PC-3 (cell line): ENCODE measurements at regions not wholly inside any gene's neighbourhood (a gene's known extent, or its start where the extent isn't known, plus 50 kb on each side); places are given as distances from the start of the nearest gene placed in this dataset.

Experiments
- ATAC-seq: fragments of 200-7000 bp; cut with Tn5 transposase; 2 replicates; pipeline ENCODE4 v1.9.1; 2020; ENCODE audit warnings: mild to moderate bottlenecking, moderate library complexity
- BruUV-seq: library from RNA; stranded (reverse); fragments of 400-500 nt; replicated peaks from 2 replicates; lab custom pipeline; 2021; lab: Mats Ljungman, UMichigan
- CTCF ChIA-PET: fragments of 300-600 bp; sonication (Branson Sonifier 250); formaldehyde crosslinking; loops from one replicate; lab custom pipeline; 2022; ENCODE audit warnings: antibody characterized with exemption; lab: Charles Lee
- POLR2A ChIA-PET: fragments of 300-600 bp; sonication (Branson Sonifier 250); formaldehyde crosslinking; loops from one replicate; lab custom pipeline; 2022; ENCODE audit warnings: antibody characterized with exemption; ENCODE audit not compliant: unreplicated experiment; lab: Charles Lee
- DNase-seq: peaks from one replicate; pipeline ENCODE4 v3.0.0-alpha.2; 2015
- H2AFZ ChIP-seq: fragments of 300-600 bp; sonication (generic); 2 replicates; pipeline ENCODE4 v1.6.0; 2016; ENCODE audit warnings: antibody characterized with exemption, low read length
- H3F3A ChIP-seq: fragments of 300-600 bp; sonication (generic); one replicate; pipeline ENCODE4 v1.6.0; 2017; ENCODE audit warnings: antibody characterized with exemption, low read length, control low read depth, mild to moderate bottlenecking; ENCODE audit not compliant: unreplicated experiment
- H3K27ac ChIP-seq: fragments of 300-600 bp; sonication (generic); 2 replicates; pipeline ENCODE4 v1.5.1; 2016; ENCODE audit warnings: mild to moderate bottlenecking, low read length
- H3K27me3 ChIP-seq: fragments of 300-600 bp; sonication (generic); 2 replicates; pipeline ENCODE4 v1.6.1; 2016; ENCODE audit warnings: low read length, mixed read lengths
- H3K36me3 ChIP-seq: fragments of 300-600 bp; sonication (generic); 2 replicates; pipeline ENCODE4 v1.6.1; 2016; ENCODE audit warnings: low read depth, mixed run types, low read length, mixed read lengths
- H3K4me1 ChIP-seq: fragments of 300-600 bp; sonication (generic); 2 replicates; pipeline ENCODE4 v1.5.1; 2016; ENCODE audit warnings: low read length; ENCODE audit not compliant: insufficient read depth
- H3K4me2 ChIP-seq: fragments of 300-600 bp; sonication (generic); 2 replicates; pipeline ENCODE4 v1.6.0; 2016; ENCODE audit warnings: low read length
- H3K4me3 ChIP-seq: fragments of 300-600 bp; sonication (generic); 2 replicates; pipeline ENCODE4 v1.5.1; 2016; ENCODE audit warnings: mild to moderate bottlenecking, low read length, mixed read lengths
- H3K79me2 ChIP-seq: fragments of 300-600 bp; sonication (generic); 2 replicates; pipeline ENCODE4 v1.6.1; 2017; ENCODE audit warnings: low read length, mixed read lengths
- H3K9ac ChIP-seq: fragments of 300-600 bp; sonication (generic); 2 replicates; pipeline ENCODE4 v1.6.0; 2016; ENCODE audit warnings: mild to moderate bottlenecking, low read length
- H3K9me2 ChIP-seq: fragments of 300-600 bp; sonication (generic); replicated peaks from 2 replicates; pipeline ENCODE4 v1.6.1; 2016; ENCODE audit warnings: mixed run types, low read length, mixed read lengths
- H3K9me3 ChIP-seq: fragments of 300-600 bp; sonication (generic); 2 replicates; pipeline ENCODE4 v1.6.1; 2016; ENCODE audit warnings: low read length, mixed read lengths
- H4K20me1 ChIP-seq: fragments of 300-600 bp; sonication (generic); 2 replicates; pipeline ENCODE4 v1.6.1; 2016; ENCODE audit warnings: low read length, mixed read lengths
- CTCF ChIP-seq: fragments of 300-600 bp; sonication (generic); conservative IDR thresholded peaks from 2 replicates; pipeline ENCODE4 v1.5.1; 2017; ENCODE audit warnings: antibody characterized with exemption, low read depth, mild to moderate bottlenecking, low read length
- EZH2 ChIP-seq: fragments of 300-600 bp; sonication (generic); IDR thresholded peaks from one replicate; pipeline ENCODE4 v1.6.1; 2017; ENCODE audit warnings: antibody characterized with exemption, mild to moderate bottlenecking, low read length; ENCODE audit not compliant: unreplicated experiment
- EZH2phosphoT487 ChIP-seq: fragments of 300-600 bp; sonication (generic); IDR thresholded peaks from 2 replicates; pipeline ENCODE4 v1.6.1; 2018; ENCODE audit warnings: mild to moderate bottlenecking, antibody characterized with exemption, low read length, borderline replicate concordance
- intact Hi-C: fragments of 100-400 bp; cut with micrococcal nuclease; formaldehyde crosslinking; loops from 2 replicates; pipeline ENCODE4 v1.9.0; 2023

- no peaks in the 10 kb centered on the region for H3K9me2 ChIP-seq
- H3K9me3 ChIP-seq: no peaks in the 10 kb centered on the region
- no peak overlapping the region for H2AFZ ChIP-seq
- POLR2A ChIA-PET: no interaction called here
- no peaks in the 10 kb centered on the region for H3F3A ChIP-seq
- no peaks in the 10 kb centered on the region for H3K79me2 ChIP-seq
- no peak overlapping the region for H3K4me2 ChIP-seq
- ATAC-seq (no peak), DNase-seq (no peak)
- CTCF ChIA-PET: no interaction called here
- H3K27ac ChIP-seq: no peak overlapping the region
- no peak for TF ChIP-seq EZH2
- no peak for TF ChIP-seq EZH2phosphoT487
- no peak for TF ChIP-seq CTCF
- 0 out of 2 replicates have a peak, but pooled peaks cover 18% of the 10 kb centered on the region for H3K27me3 ChIP-seq
- H4K20me1 ChIP-seq: no peaks in the 10 kb centered on the region
- H3K4me1 ChIP-seq: no peaks in the 10 kb centered on the region
- H3K4me3 ChIP-seq: no peak overlapping the region
- no peaks in the 10 kb centered on the region for H3K36me3 ChIP-seq
- BruUV-seq: no TSS peak
- intact Hi-C loops: no loop called here
- H3K9ac ChIP-seq: no peak overlapping the region
Observed at GRCh38 chr9:75213765-75214164, 125.5 kb downstream of the OSTF1 start.

DNA sequence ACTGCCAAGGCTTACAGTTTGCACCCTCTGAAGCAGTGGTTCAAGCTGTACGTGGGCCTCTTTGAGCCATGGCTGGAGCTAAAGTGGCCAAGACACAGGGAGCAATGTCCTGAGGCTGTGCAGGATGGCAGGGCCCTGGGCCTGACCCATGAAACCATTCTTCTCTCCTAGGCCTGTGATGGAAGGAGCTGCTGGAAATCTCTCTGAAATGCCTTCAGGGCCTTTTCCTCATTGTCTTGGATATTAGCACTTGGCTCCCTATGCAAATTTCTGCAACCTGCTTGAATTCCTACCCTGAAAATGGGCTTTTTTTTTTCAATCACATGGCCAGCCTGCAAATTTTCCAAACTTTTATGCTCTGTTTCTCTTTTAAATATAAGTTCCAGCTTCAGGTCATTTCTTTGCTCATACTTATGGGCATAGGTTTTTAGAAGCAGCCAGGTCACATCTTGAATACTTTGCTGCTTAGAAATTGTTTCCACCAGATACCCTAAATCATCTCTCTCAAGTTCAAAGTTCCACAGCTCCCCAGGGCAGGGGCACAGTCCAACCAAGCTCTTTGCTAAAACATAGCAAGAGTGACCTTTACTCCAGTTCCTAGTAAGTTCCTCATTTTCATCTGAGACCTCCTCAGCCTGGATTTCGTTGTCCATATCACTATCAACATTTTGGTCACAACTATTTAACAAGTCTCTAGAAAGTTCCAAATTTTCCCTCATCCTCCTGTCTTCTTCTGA is 138.3 kb downstream of the OSTF1 start:
- no TSS peak for BruUV-seq
- H3K9ac ChIP-seq: no peak overlapping the region
- no peaks in the 10 kb centered on the region for H3K9me2 ChIP-seq
- DNase-seq (no peak), ATAC-seq (no peak)
- POLR2A ChIA-PET: no interaction called here
- H3K4me3 ChIP-seq: no peak overlapping the region
- intact Hi-C loops: no loop called here
- no peak overlapping the region for H2AFZ ChIP-seq
- H3K79me2 ChIP-seq: no peaks in the 10 kb centered on the region
- TF ChIP-seq EZH2 (no peak), EZH2phosphoT487 (no peak), CTCF (no peak)
- peaks cover 4% of the 10 kb centered on the region; the same call in 1 of the 2 replicates for H3K27me3 ChIP-seq
- H3K36me3 ChIP-seq: no peaks in the 10 kb centered on the region
- no peaks in the 10 kb centered on the region for H4K20me1 ChIP-seq
- H3F3A ChIP-seq: no peaks in the 10 kb centered on the region
- H3K9me3 ChIP-seq: no peaks in the 10 kb centered on the region
- peaks cover 12% of the 10 kb centered on the region for H3K4me1 ChIP-seq
- CTCF ChIA-PET: no interaction called here
- H3K27ac ChIP-seq: no peak overlapping the region
- H3K4me2 ChIP-seq: no peak overlapping the region

GRCh38 chr9:75228893-75229292 is 140.6 kb downstream of the OSTF1 start:
- DNase-seq (no peak), ATAC-seq (no peak)
- H3K36me3 ChIP-seq: no peaks in the 10 kb centered on the region
- H3K27ac ChIP-seq: no peak overlapping the region
- no peak overlapping the region for H2AFZ ChIP-seq
- no peaks in the 10 kb centered on the region for H4K20me1 ChIP-seq
- no peak for TF ChIP-seq CTCF
- TF ChIP-seq EZH2phosphoT487: no peak
- TF ChIP-seq EZH2: no peak
- H3K4me2 ChIP-seq: no peak overlapping the region
- CTCF ChIA-PET: interaction anchor here (0.6 kb wide), 1 partner anchor 455 kb away, joined by 4 read pairs; no protein-coding TSS in a partner anchor
- POLR2A ChIA-PET: no interaction called here
- H3K9me3 ChIP-seq: no peaks in the 10 kb centered on the region
- H3K4me1 ChIP-seq: peaks cover 12% of the 10 kb centered on the region
- intact Hi-C loops: no loop called here
- no peak overlapping the region for H3K4me3 ChIP-seq
- no peaks in the 10 kb centered on the region for H3K79me2 ChIP-seq
- H3K9me2 ChIP-seq: no peaks in the 10 kb centered on the region
- no peaks in the 10 kb centered on the region for H3F3A ChIP-seq
- no peak overlapping the region for H3K9ac ChIP-seq
- no peaks in the 10 kb centered on the region for H3K27me3 ChIP-seq
- no TSS peak for BruUV-seq
